GM18858 (cell line): ENCODE measurements at regions not wholly inside any gene's neighbourhood (a gene's known extent, or its start where the extent isn't known, plus 50 kb on each side); places are given as distances from the start of the nearest gene placed in this dataset.
"Not testable (repeated sequence)": the region's sequence is repeated elsewhere in the genome, so short reads cannot be mapped to it uniquely, and the experiment has no call there.

Source experiments
- ATAC-seq: cut with Tn5 transposase; IDR thresholded peaks from one replicate; pipeline ENCODE4 v1.9.1; 2021; ENCODE audit not compliant: unreplicated experiment

DNA sequence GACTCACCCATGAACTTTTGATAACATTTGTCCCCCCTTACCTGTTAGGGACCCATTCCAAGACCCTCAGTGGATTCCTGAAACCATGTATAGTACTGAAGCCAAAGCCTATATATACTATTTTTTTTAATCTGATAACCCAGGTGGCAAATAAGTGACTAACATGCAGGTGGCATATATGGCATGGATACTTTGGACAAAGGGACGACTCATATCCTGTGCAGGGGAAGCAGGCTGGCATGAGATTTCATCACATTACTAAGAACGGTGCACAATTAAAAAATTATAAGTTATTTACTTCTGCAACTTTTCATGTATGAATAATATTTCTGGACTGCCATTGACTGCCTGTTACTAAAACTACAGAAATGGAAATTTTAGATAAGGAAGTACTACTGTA lies 880.1 kb upstream of the FBXO33 start:
- ATAC-seq: no peak

- no peak for ATAC-seq
These were observed 876.9 kb upstream of the FBXO33 start for GRCh38 chr14:40309124-40309523.

DNA sequence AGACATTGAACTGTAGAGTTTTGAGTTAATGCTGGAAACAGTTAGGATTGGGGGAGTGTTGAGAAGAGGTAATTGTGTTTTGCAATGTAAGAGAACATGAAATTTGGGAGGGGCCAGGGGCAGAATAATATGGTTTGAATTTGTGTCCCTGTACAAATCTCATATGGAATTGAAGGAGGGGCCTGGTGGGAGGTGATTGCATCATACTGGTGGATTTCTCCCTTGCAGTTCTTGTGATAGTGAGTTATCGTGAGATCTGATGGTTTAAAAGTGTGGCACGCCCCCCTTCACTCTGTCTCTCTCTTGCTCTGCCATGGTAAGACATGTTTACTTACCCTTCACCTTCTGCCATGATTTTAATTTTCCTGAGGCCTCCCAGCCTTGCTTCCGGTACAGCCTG lies 876.0 kb upstream of the FBXO33 start:
- ATAC-seq: no peak

- no peak for ATAC-seq
These were observed 864.6 kb upstream of the FBXO33 start for GRCh38 chr14:40296821-40297220.

DNA sequence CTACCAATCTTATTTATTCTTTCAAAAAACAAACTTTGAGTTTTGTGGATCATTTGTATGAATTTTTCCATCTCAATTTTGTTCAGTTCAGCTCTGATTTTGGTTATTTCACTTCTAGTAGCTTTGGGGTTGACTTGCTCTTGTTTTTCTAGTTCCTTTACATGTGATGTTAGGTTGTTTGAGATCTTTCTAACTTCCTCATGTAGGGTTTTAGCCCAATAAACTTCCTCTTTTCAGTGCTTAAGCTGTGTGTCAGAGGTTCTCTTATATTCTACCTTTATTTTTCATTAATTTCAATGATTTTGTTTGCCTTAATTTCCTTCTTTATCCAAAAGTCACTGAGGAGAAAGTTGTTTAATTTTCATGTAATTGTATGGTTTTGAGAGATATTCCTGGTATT lies 860.4 kb upstream of the FBXO33 start:
- ATAC-seq: no peak

DNA sequence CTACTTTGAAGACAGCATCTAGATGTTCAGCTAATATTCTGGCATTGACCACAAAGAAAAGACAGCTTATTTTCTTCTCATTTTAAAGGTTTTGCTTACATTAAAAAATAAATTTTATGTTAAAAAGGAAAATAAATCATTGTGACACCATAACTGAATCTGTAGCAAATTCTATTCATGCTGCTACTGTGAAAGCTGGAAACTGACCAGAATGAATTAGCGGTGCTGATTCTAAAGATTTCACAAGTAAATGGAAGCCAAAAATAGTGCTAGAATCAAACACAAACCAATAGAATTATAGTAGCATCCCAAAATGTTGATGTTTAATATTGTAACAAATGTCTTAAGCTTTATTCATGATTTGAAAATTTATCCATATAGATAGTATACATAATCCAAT lies 850.0 kb upstream of the FBXO33 start:
- no peak for ATAC-seq

- ATAC-seq: no peak
These were observed 848.4 kb upstream of the FBXO33 start for GRCh38 chr14:40280652-40281051.

- no peak for ATAC-seq
These were observed 841.2 kb upstream of the FBXO33 start for GRCh38 chr14:40273417-40273816.

GRCh38 chr14:40271480-40271879 lies 839.2 kb upstream of the FBXO33 start:
- no peak for ATAC-seq

DNA sequence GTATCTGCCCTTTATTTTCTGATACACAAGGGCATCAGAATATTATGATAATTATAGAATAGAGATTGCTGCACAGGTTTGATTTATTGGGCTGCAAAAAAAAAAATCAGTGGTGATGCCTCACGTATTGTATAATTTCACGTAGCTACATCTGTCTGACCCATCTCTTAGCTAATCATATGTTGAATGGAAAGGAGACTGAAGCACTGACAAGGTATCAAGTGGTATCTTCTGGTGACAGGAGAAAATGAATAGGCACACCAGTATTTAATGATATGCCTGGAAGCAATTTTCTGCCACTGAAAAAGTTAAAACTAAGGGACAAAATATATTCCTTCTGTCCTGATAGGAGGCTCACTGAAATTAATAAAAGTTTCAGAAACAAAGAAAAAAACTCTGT lies 837.2 kb upstream of the FBXO33 start:
- ATAC-seq: no peak

- no peak for ATAC-seq
These were observed 836.0 kb upstream of the FBXO33 start for GRCh38 chr14:40268236-40268635.

- no peak for ATAC-seq
These were observed 832.9 kb upstream of the FBXO33 start for GRCh38 chr14:40265096-40265495.

GRCh38 chr14:40252817-40253447 lies 820.7 kb upstream of the FBXO33 start:
- no peak for ATAC-seq

- ATAC-seq: no peak
These were observed 816.4 kb upstream of the FBXO33 start for GRCh38 chr14:40248671-40249070.

- ATAC-seq: no peak
These were observed 808.1 kb upstream of the FBXO33 start for GRCh38 chr14:40240245-40240859.

DNA sequence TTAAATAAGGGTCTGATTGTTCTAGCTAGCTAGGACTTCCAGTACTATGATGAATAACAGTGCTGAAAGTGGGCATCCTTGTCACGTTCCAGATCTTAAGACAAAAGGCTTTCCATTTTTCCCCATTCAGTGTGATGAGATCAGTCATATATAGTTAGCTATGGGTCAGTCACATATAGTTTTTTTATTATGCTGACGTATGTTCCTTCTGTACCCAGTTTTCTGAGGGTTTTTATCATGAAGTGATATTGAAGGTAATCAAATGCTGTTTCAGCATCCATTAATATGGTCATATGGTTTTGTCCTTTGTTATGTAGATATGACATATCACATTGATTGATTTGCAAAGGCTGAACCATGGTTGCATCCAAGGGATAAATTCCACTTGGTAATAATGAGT lies 800.1 kb upstream of the FBXO33 start:
- no peak for ATAC-seq

DNA sequence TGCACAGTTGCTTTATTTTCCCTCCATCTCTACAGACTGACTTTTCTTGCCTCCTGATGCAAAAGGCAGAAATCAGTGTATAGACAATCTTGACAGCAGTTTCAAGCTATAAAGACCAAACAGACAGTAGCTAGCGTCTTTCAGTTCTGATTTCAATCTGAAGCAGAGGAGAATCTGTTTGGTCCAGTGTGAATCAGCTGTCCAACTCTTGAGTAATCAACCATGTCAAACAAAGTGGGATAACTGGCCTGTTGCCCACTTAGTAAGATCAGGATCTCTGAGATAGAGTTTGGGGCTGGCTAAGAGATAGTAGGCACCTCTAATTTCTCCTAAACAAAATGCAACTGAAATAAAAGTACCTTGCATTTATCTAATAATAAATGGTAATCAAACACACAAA lies 797.4 kb upstream of the FBXO33 start:
- no peak for ATAC-seq

GRCh38 chr14:40222996-40223395 lies 790.8 kb upstream of the FBXO33 start:
- no peak for ATAC-seq

- no peak for ATAC-seq
These were observed 789.2 kb upstream of the FBXO33 start for GRCh38 chr14:40221428-40221827.

GRCh38 chr14:40219032-40219431 lies 786.8 kb upstream of the FBXO33 start:
- ATAC-seq: no peak

DNA sequence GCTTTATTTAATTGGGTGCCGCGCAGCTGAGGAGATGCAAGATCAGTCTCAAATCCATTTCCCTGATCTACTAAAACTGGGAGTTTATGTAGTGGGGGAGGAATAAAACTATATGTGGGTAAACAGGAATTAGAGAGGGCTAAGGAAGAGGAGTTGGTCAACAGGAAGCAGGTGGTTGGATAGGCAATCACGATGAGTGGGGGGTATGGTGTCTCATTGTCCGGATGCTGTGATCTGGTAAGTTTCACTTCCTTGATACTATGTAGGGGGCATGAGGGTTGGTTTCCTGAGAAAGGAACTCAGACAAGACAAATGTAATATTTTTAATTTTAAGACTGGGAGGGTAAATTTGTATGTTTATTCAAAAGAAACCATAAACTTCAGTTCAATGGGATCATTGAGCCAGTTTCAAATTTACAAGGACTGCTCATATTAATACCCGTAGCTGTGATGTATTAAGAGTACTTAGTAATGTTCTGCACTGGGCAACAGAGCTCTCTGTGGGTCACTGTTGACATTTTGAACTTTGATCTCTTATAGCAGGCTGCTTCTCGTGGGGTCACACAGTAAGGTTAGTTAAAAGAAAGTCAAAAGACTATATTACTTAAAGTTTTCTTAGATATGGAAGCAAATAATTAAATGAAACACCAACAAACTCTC lies 786.2 kb upstream of the FBXO33 start:
- no peak for ATAC-seq

GRCh38 chr14:40216976-40217375 lies 784.7 kb upstream of the FBXO33 start:
- no peak for ATAC-seq

DNA sequence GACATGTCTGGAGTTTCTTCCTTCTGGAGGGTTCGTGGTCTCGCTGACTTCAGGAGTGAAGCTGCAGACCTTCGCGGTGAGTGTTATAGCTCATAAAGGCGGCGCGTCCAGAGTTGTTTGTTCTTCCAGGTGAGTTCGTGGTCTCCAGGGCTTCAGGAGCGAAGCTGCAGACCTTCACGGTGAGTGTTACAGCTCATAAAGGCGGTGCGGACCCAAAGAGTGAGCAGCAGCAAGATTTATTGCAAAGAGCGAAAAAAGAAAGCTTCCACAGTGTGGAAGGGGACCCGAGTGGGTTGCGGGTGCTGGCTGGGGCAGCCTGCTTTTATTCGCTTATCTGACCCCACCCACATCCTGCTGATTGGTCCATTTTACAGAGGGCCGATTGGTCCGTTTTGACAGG lies 784.2 kb upstream of the FBXO33 start:
- ATAC-seq: not testable (repeated sequence)
